IMR-90 (cell line): ENCODE measurements at regions not wholly inside any gene's neighbourhood (a gene's known extent, or its start where the extent isn't known, plus 50 kb on each side); places are given as distances from the start of the nearest gene placed in this dataset.

ENCODE experiments used
- ATAC-seq: fragments of 200-7000 bp; cut with Tn5 transposase; 2 replicates; pipeline ENCODE4 v1.9.1; 2020; ENCODE audit warnings: low read depth, mild to moderate bottlenecking, moderate library complexity
- BruUV-seq: library from RNA; stranded (reverse); fragments of 400-500 nt; replicated peaks from 2 replicates; lab custom pipeline; 2021; lab: Mats Ljungman, UMichigan
- CTCF ChIA-PET: fragments of 300-600 bp; formaldehyde crosslinking; extraction: SDS; loops from one replicate; lab custom pipeline; 2021; ENCODE audit warnings: antibody characterized with exemption; lab: Yijun Ruan, JAX
- POLR2A ChIA-PET: fragments of 300-600 bp; sonication (Branson Sonifier 250); formaldehyde crosslinking; loops from one replicate; lab custom pipeline; 2022; ENCODE audit warnings: antibody characterized with exemption; ENCODE audit not compliant: unreplicated experiment; lab: Charles Lee
- DNase-seq: peaks from one replicate; pipeline ENCODE4 v3.0.0; 2013
- H2AFZ ChIP-seq: replicated peaks from 2 replicates; pipeline ENCODE3; 2013; ENCODE audit warnings: low read length, mild to moderate bottlenecking; ENCODE audit not compliant: poor library complexity
- H2AK5ac ChIP-seq: 2 replicates; pipeline ENCODE4 v1.6.1; 2013; ENCODE audit warnings: low read depth, low read length, inconsistent platforms
- H2AK9ac ChIP-seq: replicated peaks from 2 replicates; pipeline ENCODE3; 2013; ENCODE audit warnings: mild to moderate bottlenecking, low read depth, low read length, moderate library complexity; ENCODE audit not compliant: poor library complexity
- H2BK120ac ChIP-seq: 2 replicates; pipeline ENCODE4 v1.6.1; 2013; ENCODE audit warnings: low read depth, low read length, inconsistent platforms
- H2BK15ac ChIP-seq: 3 replicates; pipeline ENCODE4 v1.6.1; 2013; ENCODE audit warnings: low read depth, low read length, inconsistent platforms
- H2BK20ac ChIP-seq: 2 replicates; pipeline ENCODE4 v1.6.1; 2013; ENCODE audit warnings: low read depth, mild to moderate bottlenecking, inconsistent platforms, low read length, moderate library complexity
- H2BK5ac ChIP-seq: 2 replicates; pipeline ENCODE4 v1.6.1; 2013; ENCODE audit warnings: mild to moderate bottlenecking, low read depth, low read length, inconsistent platforms; ENCODE audit not compliant: poor library complexity, severe bottlenecking
- H3K14ac ChIP-seq: replicated peaks from 2 replicates; pipeline ENCODE4 v1.6.1; 2013; ENCODE audit warnings: low read depth, low read length, inconsistent platforms
- H3K18ac ChIP-seq: 2 replicates; pipeline ENCODE4 v1.6.1; 2013; ENCODE audit warnings: low read depth, low read length, control low read depth
- H3K23ac ChIP-seq: 2 replicates; pipeline ENCODE4 v1.6.1; 2013; ENCODE audit warnings: low read depth, low read length, inconsistent platforms
- H3K27ac ChIP-seq: 2 replicates; pipeline ENCODE4 v1.5.1; 2013; ENCODE audit warnings: mild to moderate bottlenecking, control low read depth, low read length; ENCODE audit not compliant: insufficient read depth
- H3K27me3 ChIP-seq: 2 replicates; pipeline ENCODE4 v1.6.1; 2013; ENCODE audit warnings: low read length; ENCODE audit not compliant: control insufficient read depth, insufficient read depth
- H3K36me3 ChIP-seq: 2 replicates; pipeline ENCODE4 v1.6.1; 2013; ENCODE audit warnings: low read length, mixed read lengths; ENCODE audit not compliant: control insufficient read depth, insufficient read depth
- H3K4ac ChIP-seq: 2 replicates; pipeline ENCODE4 v1.6.1; 2013; ENCODE audit warnings: low read depth, low read length, inconsistent platforms
- H3K4me1 ChIP-seq: 2 replicates; pipeline ENCODE4 v1.6.1; 2013; ENCODE audit warnings: low read length, mixed read lengths; ENCODE audit not compliant: control insufficient read depth, insufficient read depth
- H3K4me2 ChIP-seq: 2 replicates; pipeline ENCODE4 v1.6.1; 2013; ENCODE audit warnings: low read depth, mild to moderate bottlenecking, control low read depth, low read length, moderate library complexity
- H3K4me3 ChIP-seq: 2 replicates; pipeline ENCODE4 v1.5.1; 2013; ENCODE audit warnings: low read depth, mild to moderate bottlenecking, control low read depth, low read length, moderate library complexity; ENCODE audit not compliant: insufficient read depth
- H3K56ac ChIP-seq: 2 replicates; pipeline ENCODE4 v1.6.1; 2013; ENCODE audit warnings: low read length, inconsistent platforms; ENCODE audit not compliant: insufficient read depth; ENCODE audit errors: extremely low read depth
- H3K79me1 ChIP-seq, 2 experiments: 2 replicates each; pipeline ENCODE4 v1.6.1; 2013; ENCODE audit warnings: low read length in 2 of 2, inconsistent platforms in 1 of 2, low read depth in 1 of 2
- H3K9ac ChIP-seq: 2 replicates; pipeline ENCODE4 v1.6.1; 2013; ENCODE audit warnings: low read depth, low read length, control low read depth
- H3K9me1 ChIP-seq: 2 replicates; pipeline ENCODE4 v1.6.1; 2013; ENCODE audit warnings: low read length, inconsistent platforms; ENCODE audit not compliant: insufficient read depth
- H3K9me3 ChIP-seq: 2 replicates; pipeline ENCODE4 v1.6.1; 2013; ENCODE audit warnings: low read length; ENCODE audit not compliant: control insufficient read depth, insufficient read depth
- H4K20me1 ChIP-seq: 2 replicates; pipeline ENCODE4 v1.6.1; 2013; ENCODE audit warnings: low read length, inconsistent platforms; ENCODE audit not compliant: insufficient read depth
- H4K5ac ChIP-seq: 2 replicates; pipeline ENCODE4 v1.6.1; 2013; ENCODE audit warnings: mild to moderate bottlenecking, low read depth, low read length, control low read depth
- H4K8ac ChIP-seq, 2 experiments: 2 replicates each; pipeline ENCODE4 v1.6.1; 2013; ENCODE audit warnings: low read depth in 2 of 2, low read length in 2 of 2, control low read depth in 1 of 2, inconsistent platforms in 1 of 2
- H4K91ac ChIP-seq: 2 replicates; pipeline ENCODE4 v1.6.1; 2013; ENCODE audit warnings: low read depth, low read length, inconsistent platforms; ENCODE audit not compliant: insufficient read depth
- SMC3 ChIP-seq: fragments of 150-350 bp; IDR thresholded peaks from 2 replicates; pipeline ENCODE4 v1.6.1; 2016; ENCODE audit warnings: low read depth, mild to moderate bottlenecking, antibody characterized with exemption, low read length, moderate library complexity
- WGBS, 2 experiments: methylation state at CpG; one replicate each; pipeline versions ENCODE4 v1.1.5 to v1.1.7; 2013; ENCODE audit warnings: missing lambda C conversion rate in 2 of 2; ENCODE audit not compliant: insufficient read length in 1 of 2; ENCODE audit errors: extremely low coverage in 2 of 2; 5-methylcytosine and 5-hydroxymethylcytosine counted together
- dilution Hi-C: fragments of 300-500 bp; cut with HindIII; formaldehyde crosslinking; loops from one replicate; pipeline ENCODE4 v1.14.3; 2018; ENCODE audit warnings: low sequenced_read_pairs; ENCODE audit not compliant: unreplicated experiment
- in situ Hi-C: fragments of 300-500 bp; cut with MboI; formaldehyde crosslinking; loops from 3 replicates; pipeline ENCODE4 v1.14.3; 2019; ENCODE audit warnings: low sequenced_read_pairs, inconsistent platforms, mixed read lengths
- intact Hi-C: fragments of 100-400 bp; cut with micrococcal nuclease; formaldehyde crosslinking; loops from 2 replicates; pipeline ENCODE4 v1.10.0; 2022
- TF ChIP-seq, protein P1 (sequence below): fragments of 150-350 bp; IDR thresholded peaks from 2 replicates; pipeline ENCODE4 v1.6.1; 2017; ENCODE audit warnings: mild to moderate bottlenecking, antibody characterized with exemption, low read length, low read depth

DNA sequence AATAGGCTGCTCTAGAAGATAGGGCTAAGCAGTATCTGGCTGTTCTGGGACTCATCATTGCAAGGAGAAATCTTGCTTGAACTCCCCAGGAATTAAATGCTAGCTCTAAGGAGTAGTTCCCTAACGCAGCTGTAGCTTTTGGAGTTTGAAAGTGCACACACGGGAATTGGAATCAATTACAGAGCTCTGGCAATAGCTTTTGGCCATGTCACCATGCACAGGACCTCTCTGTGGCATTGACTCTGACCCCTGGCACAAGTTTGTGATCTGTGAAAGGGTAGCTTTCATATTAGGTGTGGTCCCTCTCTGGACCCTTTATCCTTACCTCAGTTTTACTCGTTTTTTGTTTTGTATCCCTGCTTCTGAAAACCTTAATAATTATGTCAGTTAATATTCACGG, 121.6 kb downstream of the FAT3 start:
- Histone ChIP-seq H4K8ac (no peak overlapping the region), H3K36me3 (no peaks in the 10 kb centered on the region), H2BK20ac (no peak overlapping the region), H3K4me2 (no peak overlapping the region), H3K23ac (no peak overlapping the region), H3K14ac (no peak overlapping the region), H3K27ac (no peak overlapping the region), H3K27me3 (no peaks in the 10 kb centered on the region), H3K79me1 (no peaks in the 10 kb centered on the region), H2BK5ac (no peak overlapping the region), H3K4me3 (no peak overlapping the region), H3K4me1 (no peaks in the 10 kb centered on the region), H2BK15ac (no peak overlapping the region), H4K20me1 (no peaks in the 10 kb centered on the region), H3K18ac (no peak overlapping the region), H4K5ac (no peak overlapping the region), H3K9me1 (no peaks in the 10 kb centered on the region), H2AK9ac (no peak overlapping the region), H2AK5ac (no peak overlapping the region), H4K91ac (no peak overlapping the region), H3K4ac (no peak overlapping the region), H3K9me3 (no peaks in the 10 kb centered on the region; the same call in 1 of the 2 replicates), H2AFZ (no peak overlapping the region), H3K9ac (no peak overlapping the region), H3K56ac (no peak overlapping the region), H2BK120ac (no peak overlapping the region)
- TF ChIP-seq, protein P1, sequence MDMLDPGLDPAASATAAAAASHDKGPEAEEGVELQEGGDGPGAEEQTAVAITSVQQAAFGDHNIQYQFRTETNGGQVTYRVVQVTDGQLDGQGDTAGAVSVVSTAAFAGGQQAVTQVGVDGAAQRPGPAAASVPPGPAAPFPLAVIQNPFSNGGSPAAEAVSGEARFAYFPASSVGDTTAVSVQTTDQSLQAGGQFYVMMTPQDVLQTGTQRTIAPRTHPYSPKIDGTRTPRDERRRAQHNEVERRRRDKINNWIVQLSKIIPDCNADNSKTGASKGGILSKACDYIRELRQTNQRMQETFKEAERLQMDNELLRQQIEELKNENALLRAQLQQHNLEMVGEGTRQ: no peak
- TF ChIP-seq SMC3: no peak
- dilution Hi-C loops (no loop called here), in situ Hi-C loops (no loop called here), intact Hi-C loops (no loop called here)
- ChIA-PET POLR2A (no interaction called here), CTCF (no interaction called here)
- BruUV-seq: no TSS peak
- DNase-seq (no peak), ATAC-seq (no peak)
- WGBS, 2 experiments: no CpG with 5 or more reads among the region's 4 CpGs
